NCI-H82 treated with DMSO at 0.1 percent for 48 hours (cell line): ENCODE measurements at regions not wholly inside any gene's neighbourhood (a gene's known extent, or its start where the extent isn't known, plus 50 kb on each side); places are given as distances from the start of the nearest gene placed in this dataset.
"Not testable (repeated sequence)": the region's sequence is repeated elsewhere in the genome, so short reads cannot be mapped to it uniquely, and the experiment has no call there.

Experiments
- DNase-seq: peaks from one replicate; lab custom pipeline; 2025; ENCODE audit not compliant: unreplicated experiment; lab: John Stamatoyannopoulos, UW

DNA sequence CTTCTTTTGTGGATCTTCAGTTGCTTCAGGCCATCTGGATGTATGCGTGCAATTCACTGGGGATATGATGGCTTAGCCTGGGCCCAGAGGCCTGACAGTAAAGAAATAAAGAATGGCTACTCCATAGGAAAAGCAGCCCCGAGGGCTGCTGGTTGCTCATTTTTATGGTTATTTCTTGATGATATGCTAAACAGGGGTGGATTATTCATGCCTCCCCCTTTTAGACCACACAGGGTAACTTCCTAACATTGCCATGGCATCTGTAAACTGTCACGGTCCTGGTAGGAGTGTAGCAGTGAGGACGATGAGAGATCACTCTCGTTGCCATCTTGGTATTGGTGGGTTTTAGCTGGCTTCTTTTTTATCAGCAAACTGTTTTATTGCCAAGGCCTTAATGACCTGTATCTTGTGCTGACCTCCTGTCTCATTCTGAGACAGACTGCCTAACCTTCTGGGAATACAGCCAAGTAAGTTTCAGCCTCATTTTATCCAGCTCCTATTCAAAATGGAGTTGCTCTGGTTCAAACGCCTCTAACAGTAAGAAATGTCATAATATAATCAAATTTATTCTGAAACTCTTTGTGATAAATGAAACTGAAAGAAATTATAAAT is 60.5 kb downstream of the DSEL start:
- no peak for DNase-seq

- DNase-seq = no peak
Observed at GRCh38 chr18:67453901-67454300, 62.6 kb downstream of the DSEL start.

- DNase-seq = no peak
Observed at GRCh38 chr18:67451960-67452359, 64.6 kb downstream of the DSEL start.

DNA sequence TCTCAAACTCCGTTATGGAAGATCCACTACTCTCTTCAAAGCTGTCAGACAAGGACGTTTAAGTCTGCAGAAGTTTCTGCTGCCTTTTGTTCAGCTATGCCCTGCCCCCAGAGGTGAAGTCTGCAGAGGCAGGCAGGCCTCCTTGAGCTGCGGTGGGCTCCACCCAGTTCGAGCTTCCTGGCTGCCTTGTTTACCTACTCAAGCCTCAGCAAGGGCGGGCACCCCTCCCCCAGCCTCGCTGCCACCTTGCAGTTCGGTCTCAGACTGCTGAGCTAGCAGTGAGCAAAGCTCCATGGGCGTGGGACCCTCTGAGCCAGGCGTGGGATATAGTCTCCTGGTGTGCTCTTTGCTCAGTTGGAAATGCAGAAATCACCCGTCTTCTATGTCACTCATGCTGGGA is 65.4 kb downstream of the DSEL start:
- DNase-seq = not testable (repeated sequence)

GRCh38 chr18:67433971-67434370 is 82.5 kb downstream of the DSEL start:
- no peak for DNase-seq

DNA sequence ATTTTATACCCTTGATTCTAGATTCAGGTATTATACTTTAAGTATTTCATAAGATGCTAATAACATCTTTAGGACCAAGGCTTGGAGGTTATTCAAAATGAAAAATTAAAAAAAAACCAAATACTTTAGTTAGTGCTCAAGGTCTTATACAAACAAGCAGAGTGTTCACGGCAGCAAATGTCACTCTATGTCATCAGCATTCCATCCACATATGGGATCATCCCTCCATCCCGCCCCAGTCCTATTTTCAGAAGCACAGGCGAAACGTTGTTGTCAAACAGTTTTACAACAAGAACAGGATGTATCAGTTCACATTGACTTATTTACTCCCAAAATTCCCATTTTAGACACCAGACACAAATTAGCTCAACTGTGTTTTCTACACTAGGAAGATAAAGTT is 83.7 kb downstream of the DSEL start:
- no peak for DNase-seq

GRCh38 chr18:67428805-67429204 is 87.7 kb downstream of the DSEL start:
- DNase-seq = no peak

DNA sequence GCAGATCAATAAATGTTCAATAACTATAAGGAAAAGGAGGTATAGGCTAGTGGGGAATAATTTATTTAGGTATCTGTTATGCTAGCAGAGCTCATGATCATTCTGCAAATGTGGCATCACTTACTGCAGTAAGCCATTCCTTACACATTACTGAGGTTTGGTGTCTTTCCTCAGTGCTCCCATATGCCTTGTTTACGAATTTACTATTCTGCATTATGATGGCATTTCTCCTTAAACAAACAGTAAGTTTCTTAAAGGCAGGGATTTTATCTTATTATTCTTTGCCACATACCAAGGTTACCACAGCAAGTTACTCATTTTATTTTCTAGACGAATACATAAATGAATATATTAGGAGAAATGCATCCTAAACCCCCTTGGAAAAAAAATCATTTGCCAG is 88.4 kb downstream of the DSEL start:
- no peak for DNase-seq

DNA sequence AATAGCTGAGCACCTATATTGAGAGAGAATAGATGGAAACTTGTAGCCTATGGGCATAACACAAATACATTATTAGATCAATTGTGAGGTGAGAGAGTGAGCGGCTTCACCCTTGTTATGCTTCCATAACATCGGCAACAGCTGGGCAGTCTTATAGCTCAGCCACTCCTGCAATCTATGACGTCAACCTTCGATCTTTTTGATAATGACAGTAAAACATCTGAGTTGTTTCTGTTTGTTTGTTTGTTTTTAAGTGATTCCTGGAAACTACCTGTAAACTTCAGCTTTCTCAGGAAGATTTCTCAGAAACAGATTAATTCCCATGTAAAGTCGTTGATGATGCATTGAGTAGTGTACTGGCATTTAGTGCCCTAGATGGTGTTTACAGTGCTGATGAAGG is 90.0 kb downstream of the DSEL start:
- no peak for DNase-seq

DNA sequence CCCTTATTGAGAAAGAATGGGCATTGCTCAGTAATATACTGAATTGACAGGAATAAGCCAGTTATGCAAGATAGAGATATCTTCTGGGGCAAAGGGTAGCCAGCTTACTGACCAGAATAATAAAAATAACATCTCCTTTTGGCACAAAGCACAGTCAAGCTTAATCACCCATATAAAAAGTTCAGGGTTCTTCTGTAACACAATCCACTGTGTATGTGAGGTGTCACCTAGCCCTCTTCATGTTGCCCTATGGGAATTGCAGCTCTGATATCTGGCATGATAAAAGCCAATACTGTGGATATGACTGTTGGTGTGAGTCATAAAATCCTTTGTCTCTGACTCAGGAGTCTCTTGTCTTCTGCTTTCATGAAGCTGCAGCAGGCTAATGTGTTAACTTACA is 90.8 kb downstream of the DSEL start:
- DNase-seq = no peak

DNA sequence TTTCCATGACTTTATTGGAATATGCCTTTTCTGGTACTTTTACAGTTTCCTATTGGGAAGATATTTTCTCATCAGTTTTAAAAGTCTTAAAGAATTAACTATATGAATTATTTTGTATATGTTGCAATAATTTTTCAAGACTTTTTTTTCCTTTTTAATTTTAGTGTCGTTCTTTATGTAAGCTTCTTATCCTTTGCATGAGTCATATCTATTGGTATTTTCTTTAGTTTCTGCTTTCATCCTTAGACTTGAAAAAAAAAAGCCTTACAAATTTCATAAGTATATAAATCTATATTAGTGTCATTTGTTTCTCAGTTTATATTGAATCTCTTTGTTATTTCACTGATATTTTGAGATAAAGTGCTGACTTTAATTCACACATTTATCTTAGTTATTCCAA is 94.9 kb downstream of the DSEL start:
- no peak for DNase-seq

GRCh38 chr18:67417864-67418523 is 98.5 kb downstream of the DSEL start:
- DNase-seq = no peak

- no peak for DNase-seq
Observed at GRCh38 chr18:67411116-67411515, 105.4 kb downstream of the DSEL start.

- DNase-seq = no peak
Observed at GRCh38 chr18:67410075-67411070, 106.1 kb downstream of the DSEL start.

DNA sequence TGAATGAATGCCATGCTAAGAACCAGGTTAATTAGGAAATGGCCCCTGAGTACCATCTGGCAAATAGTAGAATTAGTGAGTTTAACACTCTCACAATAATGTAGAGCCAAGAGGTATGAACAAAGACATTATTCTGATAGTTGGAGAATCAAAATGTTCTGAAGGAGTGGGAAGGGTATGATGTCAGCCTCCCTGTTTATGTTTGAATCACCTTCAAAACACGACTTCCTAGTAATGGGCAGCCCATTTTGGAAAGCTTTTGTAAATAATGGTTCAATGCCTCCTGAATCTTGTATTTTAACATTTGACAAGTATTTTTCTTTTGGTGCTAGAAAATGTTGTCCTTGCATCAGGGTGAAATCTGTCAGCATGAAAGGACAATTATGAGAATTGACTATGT is 108.3 kb downstream of the DSEL start:
- DNase-seq = no peak

DNA sequence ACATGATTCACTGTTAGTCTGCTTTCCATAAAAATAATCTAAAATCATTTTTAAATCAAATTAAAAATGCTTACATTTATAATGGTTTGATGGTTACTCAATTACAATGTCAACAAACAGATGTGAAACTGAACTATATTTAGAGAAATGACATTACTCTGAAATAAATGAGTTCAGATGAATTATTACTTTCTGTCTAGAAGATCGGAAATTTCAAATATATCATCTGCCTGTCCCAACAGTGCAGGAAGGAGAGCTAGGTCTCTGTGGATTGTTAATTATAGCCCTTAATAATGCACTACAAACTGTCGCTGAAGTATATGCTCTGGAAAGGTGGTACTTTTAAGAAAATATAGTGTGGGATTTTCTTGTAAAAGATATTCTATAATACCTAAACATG is 109.8 kb downstream of the DSEL start:
- DNase-seq = no peak

GRCh38 chr18:67402543-67402942 is 114.0 kb downstream of the DSEL start:
- no peak for DNase-seq

GRCh38 chr18:67400502-67401117 is 115.9 kb downstream of the DSEL start:
- no peak for DNase-seq

- DNase-seq = no peak
Observed at GRCh38 chr18:67386032-67386431, 130.5 kb downstream of the DSEL start.

DNA sequence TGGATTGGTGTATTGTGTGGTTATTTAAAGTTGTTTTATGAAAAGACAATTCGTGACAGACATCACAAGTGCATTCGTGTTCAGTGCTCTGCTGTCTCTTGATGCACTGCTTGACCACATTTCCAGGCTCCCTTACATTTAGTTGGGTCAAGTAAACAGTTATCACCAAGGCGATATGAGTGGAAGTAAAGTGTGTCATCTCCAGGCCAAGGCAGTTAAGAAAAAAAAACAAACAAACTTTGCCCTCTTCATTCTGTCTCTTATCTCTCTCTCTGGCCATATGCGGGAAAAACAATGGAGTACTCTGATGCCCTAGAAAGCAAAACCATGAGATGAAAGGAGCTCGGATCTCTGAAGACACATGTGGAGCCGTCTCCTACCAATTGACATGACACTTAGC is 131.1 kb downstream of the DSEL start:
- DNase-seq = no peak

- DNase-seq = not testable (repeated sequence)
Observed at GRCh38 chr18:67384057-67384456, 132.5 kb downstream of the DSEL start.
